Peyer's patch (tissue), 4 donors: ENCODE measurements at regions not wholly inside any gene's neighbourhood (a gene's known extent, or its start where the extent isn't known, plus 50 kb on each side); places are given as distances from the start of the nearest gene placed in this dataset.

Experiments
- CTCF ChIP-seq, 6 experiments: fragments of 450-650 bp in 4 of 6; fragments of 200-600 bp in 2 of 6; sonication (generic) in 1 of 6; IDR thresholded peaks; one replicate each; pipeline ENCODE4 v1.5.1; 2017 to 2019; ENCODE audit warnings: antibody characterized with exemption in 6 of 6, mild to moderate bottlenecking in 3 of 6, moderate library complexity in 1 of 6
- POLR2A ChIP-seq, 2 donors: fragments of 450-650 bp; IDR thresholded peaks; one replicate each; pipeline ENCODE4 v1.5.1; 2017; ENCODE audit warnings: antibody characterized with exemption in 2 of 2, mild to moderate bottlenecking in 2 of 2, moderate library complexity in 2 of 2

- no peak for TF ChIP-seq CTCF (IDR thresholded peaks at IDR 0.05)
- no peak for TF ChIP-seq POLR2A (IDR thresholded peaks at IDR 0.05)
These were observed 128.6 kb downstream of the IPO8 start for GRCh38 chr12:30567082-30567481.
